ENCODE measurements at regions not wholly inside any gene's neighbourhood (a gene's known extent, or its start where the extent isn't known, plus 50 kb on each side); places are given as distances from the start of the nearest gene placed in this dataset.

- ATAC-seq, result no peak
- TF ChIP-seq ZNF8 (CRISPR knock-in tag; IDR thresholded peaks at IDR 0.05), result no peak
- no peak for TF ChIP-seq ISL1 (CRISPR knock-in tag; IDR thresholded peaks at IDR 0.05)
- TF ChIP-seq ZFP3 (CRISPR knock-in tag; IDR thresholded peaks at IDR 0.05), result no peak
- TF ChIP-seq ZNF565 (CRISPR knock-in tag; conservative IDR thresholded peaks at IDR 0.05; ENCODE audit: low read depth), result no peak
- TF ChIP-seq CREB5 (CRISPR knock-in tag; IDR thresholded peaks at IDR 0.05; ENCODE audit: low read depth), result no peak
- no peak for TF ChIP-seq ARNTL (CRISPR knock-in tag; IDR thresholded peaks at IDR 0.05; ENCODE audit: borderline replicate concordance, low read depth)
These were observed 259.2 kb downstream of the MATN1 start for GRCh38 chr1:30464187-30464617.

GRCh38 chr1:30462826-30463425 is 260.5 kb downstream of the MATN1 start:
- TF ChIP-seq SNAI2 (CRISPR knock-in tag; IDR thresholded peaks at IDR 0.05) (no peak), RARB (CRISPR knock-in tag; IDR thresholded peaks at IDR 0.05) (no peak)

GRCh38 chr1:30462166-30462565 is 261.2 kb downstream of the MATN1 start:
- no peak for ATAC-seq
- TF ChIP-seq TSHZ2 (CRISPR knock-in tag; IDR thresholded peaks at IDR 0.05) (no peak), ESRRG (CRISPR knock-in tag; IDR thresholded peaks at IDR 0.05) (no peak), SNAI2 (CRISPR knock-in tag; IDR thresholded peaks at IDR 0.05) (no peak), POU6F1 (CRISPR knock-in tag; IDR thresholded peaks at IDR 0.05; ENCODE audit: borderline replicate concordance, low read depth) (no peak), ZNF70 (CRISPR knock-in tag; IDR thresholded peaks at IDR 0.05) (no peak), RARB (CRISPR knock-in tag; IDR thresholded peaks at IDR 0.05) (no peak), PPARA (CRISPR knock-in tag; IDR thresholded peaks at IDR 0.05; ENCODE audit: borderline replicate concordance) (no peak), TOX (CRISPR knock-in tag; IDR thresholded peaks at IDR 0.05; ENCODE audit: borderline replicate concordance) (no peak), ZFP3 (CRISPR knock-in tag; IDR thresholded peaks at IDR 0.05) (no peak), ZNF565 (CRISPR knock-in tag; conservative IDR thresholded peaks at IDR 0.05; ENCODE audit: low read depth) (no peak), BACH2 (CRISPR knock-in tag; IDR thresholded peaks at IDR 0.05; ENCODE audit: borderline replicate concordance) (no peak), ISL1 (CRISPR knock-in tag; IDR thresholded peaks at IDR 0.05) (no peak), CREB5 (CRISPR knock-in tag; IDR thresholded peaks at IDR 0.05; ENCODE audit: low read depth) (no peak), ZFP30 (CRISPR knock-in tag; IDR thresholded peaks at IDR 0.05) (no peak), PATZ1 (CRISPR knock-in tag; IDR thresholded peaks at IDR 0.05; ENCODE audit: borderline replicate concordance) (no peak), ZNF8 (CRISPR knock-in tag; IDR thresholded peaks at IDR 0.05) (no peak)

More at GRCh38 chr1:30462826-30463425, 260.5 kb downstream of the MATN1 start:
- no peak for ATAC-seq

GRCh38 chr1:30461640-30462039 is 261.7 kb downstream of the MATN1 start:
- ATAC-seq, result no peak
- TF ChIP-seq CSRNP3 (CRISPR knock-in tag; IDR thresholded peaks at IDR 0.05) (no peak), TSHZ2 (CRISPR knock-in tag; IDR thresholded peaks at IDR 0.05) (no peak), ZC3H10 (CRISPR knock-in tag; IDR thresholded peaks at IDR 0.05) (no peak), ZNF8 (CRISPR knock-in tag; IDR thresholded peaks at IDR 0.05) (no peak), POU6F1 (CRISPR knock-in tag; IDR thresholded peaks at IDR 0.05; ENCODE audit: borderline replicate concordance, low read depth) (no peak), ZFP3 (CRISPR knock-in tag; IDR thresholded peaks at IDR 0.05) (no peak), ESRRG (CRISPR knock-in tag; IDR thresholded peaks at IDR 0.05) (no peak), CSDC2 (CRISPR knock-in tag; IDR thresholded peaks at IDR 0.05) (no peak)
